GM18867 (cell line): ENCODE measurements at regions not wholly inside any gene's neighbourhood (a gene's known extent, or its start where the extent isn't known, plus 50 kb on each side); places are given as distances from the start of the nearest gene placed in this dataset.

ENCODE experiments used
- ATAC-seq: cut with Tn5 transposase; IDR thresholded peaks from one replicate; pipeline ENCODE4 v1.9.1; 2021; ENCODE audit warnings: mild to moderate bottlenecking, moderate library complexity; ENCODE audit not compliant: unreplicated experiment

GRCh38 chr5:124287813-124288212 is 458.6 kb downstream of the ZNF608 start:
- no peak for ATAC-seq

- no peak for ATAC-seq
These were observed 460.7 kb downstream of the ZNF608 start for GRCh38 chr5:124285733-124286132.

GRCh38 chr5:124285071-124285470 is 461.4 kb downstream of the ZNF608 start:
- no peak for ATAC-seq

GRCh38 chr5:124283031-124283430 is 463.4 kb downstream of the ZNF608 start:
- no peak for ATAC-seq

- ATAC-seq: no peak
These were observed 466.4 kb downstream of the ZNF608 start for GRCh38 chr5:124280079-124280478.

GRCh38 chr5:124279146-124279876 is 467.1 kb downstream of the ZNF608 start:
- ATAC-seq: no peak

- ATAC-seq: no peak
These were observed 467.8 kb downstream of the ZNF608 start for GRCh38 chr5:124278636-124279035.

GRCh38 chr5:124277767-124278545 is 468.5 kb downstream of the ZNF608 start:
- ATAC-seq: no peak

GRCh38 chr5:124276166-124276565 is 470.3 kb downstream of the ZNF608 start:
- ATAC-seq: no peak

GRCh38 chr5:124274949-124275348 is 471.5 kb downstream of the ZNF608 start:
- ATAC-seq: no peak

- no peak for ATAC-seq
These were observed 481.9 kb downstream of the ZNF608 start for GRCh38 chr5:124264499-124264898.

GRCh38 chr5:124263680-124264491 is 482.6 kb downstream of the ZNF608 start:
- no peak for ATAC-seq

- no peak for ATAC-seq
These were observed 483.4 kb downstream of the ZNF608 start for GRCh38 chr5:124262991-124263571.

GRCh38 chr5:124262470-124262869 is 484.0 kb downstream of the ZNF608 start:
- ATAC-seq: no peak

- no peak for ATAC-seq
These were observed 484.6 kb downstream of the ZNF608 start for GRCh38 chr5:124261848-124262247.

- ATAC-seq: no peak
These were observed 485.4 kb downstream of the ZNF608 start for GRCh38 chr5:124260921-124261515.

GRCh38 chr5:124259017-124259416 is 487.4 kb downstream of the ZNF608 start:
- ATAC-seq: no peak

GRCh38 chr5:124257048-124257447 is 489.4 kb downstream of the ZNF608 start:
- no peak for ATAC-seq

GRCh38 chr5:124253203-124253810 is 493.1 kb downstream of the ZNF608 start:
- ATAC-seq: no peak

GRCh38 chr5:124252747-124253146 is 493.7 kb downstream of the ZNF608 start:
- no peak for ATAC-seq
